Adrenal gland (tissue), 9 donors: ENCODE measurements at regions not wholly inside any gene's neighbourhood (a gene's known extent, or its start where the extent isn't known, plus 50 kb on each side); places are given as distances from the start of the nearest gene placed in this dataset.
"Not testable (repeated sequence)": the region's sequence is repeated elsewhere in the genome, so short reads cannot be mapped to it uniquely, and the experiment has no call there.

Experiments used
- DNase-seq, 7 donors: peaks; one replicate each; pipeline ENCODE4 v3.0.0-alpha.2; 2019 to 2020
- H3K27ac ChIP-seq, 5 donors: fragments of 200-600 bp; sonication (generic) in 4 of 5; 1 replicate in 3 of 5; 2 replicates in 2 of 5; pipeline versions ENCODE4 v1.5.1 to v1.8.0; 2016 to 2020; ENCODE audit warnings: mild to moderate bottlenecking in 1 of 5
- H3K27me3 ChIP-seq: fragments of 200-600 bp; 2 replicates; pipeline ENCODE4 v1.8.0; 2021
- H3K36me3 ChIP-seq, 2 donors: fragments of 200-600 bp; replicated peaks in 1 of 2; 1 replicate in 1 of 2; 2 replicates in 1 of 2; pipeline versions ENCODE4 v1.5.1 to v1.8.0; 2018 to 2022
- H3K4me1 ChIP-seq, 2 donors: fragments of 200-600 bp; replicated peaks in 1 of 2; 1 replicate in 1 of 2; 2 replicates in 1 of 2; pipeline versions ENCODE4 v1.5.1 to v1.8.0; 2018 to 2021
- H3K4me3 ChIP-seq, 4 donors: fragments of 200-600 bp; sonication (generic) in 3 of 4; one replicate each; pipeline ENCODE4 v1.5.1; 2016 to 2018
- H3K9me3 ChIP-seq, 3 donors: fragments of 200-600 bp; sonication (generic) in 1 of 3; replicated peaks in 1 of 3; 1 replicate in 2 of 3; 2 replicates in 1 of 3; pipeline versions ENCODE4 v1.5.1 to v1.8.0; 2016 to 2021
- CTCF ChIP-seq, 6 experiments: fragments of 450-650 bp in 4 of 6; fragments of 200-600 bp in 2 of 6; sonication (generic) in 1 of 6; IDR thresholded peaks; 1 replicate in 5 of 6; 2 replicates in 1 of 6; pipeline versions ENCODE4 v1.5.1 to v1.8.0; 2016 to 2021; ENCODE audit warnings: antibody characterized with exemption in 6 of 6, mild to moderate bottlenecking in 2 of 6, moderate library complexity in 1 of 6
- POLR2A ChIP-seq, 2 donors: fragments of 450-650 bp; IDR thresholded peaks; one replicate each; pipeline ENCODE4 v1.6.1; 2017; ENCODE audit warnings: antibody characterized with exemption in 2 of 2, mild to moderate bottlenecking in 2 of 2, moderate library complexity in 1 of 2
- whole genome bisulfite sequencing, 4 donors: extraction: QIAGEN DNeasy Blood & Tissue Kit in 2 of 4; methylation state at CpG; one replicate each; pipeline versions ENCODE4 v1.1.5 to v1.1.7; 2013 to 2017; 5-methylcytosine and 5-hydroxymethylcytosine counted together
- intact Hi-C, 2 donors: fragments of 100-400 bp; cut with DNase I; formaldehyde crosslinking; loops; one replicate each; pipeline versions ENCODE4 v1.14.1 to v1.15.0; 2022 to 2023
- donor health status: healthy with polysubstance abuse.
- donor health status: Bipolar disorder and iron deficiency.
- donor health status: DM: yes; HTN: yes; CAD: no.
- donor health status: DM: no; HTN: no; CAD: no.
- donor health status: DM: no; HTN: no; CAD: no.

GRCh38 chr13:49859560-49859959, 67.1 kb upstream of the KPNA3 start:
- 35 to 70% (median 50%) methylated on average over 5 of the region's 5 CpGs for WGBS, 4 donors
- peak; percentile 74 to 94 (median 93) for DNase-seq
- peak overlapping the region in 3 of 5 donors; percentile 49 to 91 (median 53) for H3K27ac ChIP-seq

GRCh38 chr13:49858178-49858856, 65.8 kb upstream of the KPNA3 start:
- no peaks in the 10 kb centered on the region for H3K36me3 ChIP-seq
- peak overlapping the region in 4 of 5 donors; percentile 9 to 91 (median 51) for H3K27ac ChIP-seq
- H3K4me1 ChIP-seq = peaks cover 15 to 16% of the 10 kb centered on the region in 2 donors
- TF ChIP-seq POLR2A (IDR thresholded peaks at IDR 0.05) = no peak
- TF ChIP-seq CTCF (IDR thresholded peaks at IDR 0.05) = no peak
- WGBS, 4 donors = 39 to 52% (median 49%) methylated on average over 3 of the region's 3 CpGs
- H3K4me3 ChIP-seq = no peak overlapping the region
- H3K9me3 ChIP-seq = no peaks in the 10 kb centered on the region
- intact Hi-C loops = no loop called here
- peak in 2 of 7 donors; percentile 12 to 42 for DNase-seq
- no peaks in the 10 kb centered on the region for H3K27me3 ChIP-seq

More at GRCh38 chr13:49859560-49859959, 67.1 kb upstream of the KPNA3 start:
- no peaks in the 10 kb centered on the region for H3K27me3 ChIP-seq
- H3K36me3 ChIP-seq = no peaks in the 10 kb centered on the region
- peaks cover 15 to 16% of the 10 kb centered on the region in 2 donors for H3K4me1 ChIP-seq
- no peak overlapping the region for H3K4me3 ChIP-seq
- H3K9me3 ChIP-seq = no peaks in the 10 kb centered on the region
- TF ChIP-seq CTCF (IDR thresholded peaks at IDR 0.05) = no peak
- no peak for TF ChIP-seq POLR2A (IDR thresholded peaks at IDR 0.05)
- intact Hi-C loops = no loop called here

GRCh38 chr13:49855930-49856329, 63.4 kb upstream of the KPNA3 start:
- TF ChIP-seq POLR2A (IDR thresholded peaks at IDR 0.05) (no peak), CTCF (IDR thresholded peaks at IDR 0.05) (no peak)
- no peak overlapping the region for H3K4me3 ChIP-seq
- H3K9me3 ChIP-seq = no peaks in the 10 kb centered on the region
- WGBS, 4 donors = 85 to 91% (median 87%) methylated on average over 4 of the region's 4 CpGs
- peaks cover 15 to 16% of the 10 kb centered on the region in 2 donors for H3K4me1 ChIP-seq
- H3K27me3 ChIP-seq = no peaks in the 10 kb centered on the region
- DNase-seq = no peak
- intact Hi-C loops = no loop called here
- H3K27ac ChIP-seq = no peak overlapping the region
- no peaks in the 10 kb centered on the region for H3K36me3 ChIP-seq

- no peak for DNase-seq
- TF ChIP-seq CTCF (IDR thresholded peaks at IDR 0.05) (no peak), POLR2A (IDR thresholded peaks at IDR 0.05) (no peak)
- WGBS, 4 donors = 70 to 92% (median 79%) methylated on average over 1 of the region's 1 CpG
- no peak overlapping the region for H3K4me3 ChIP-seq
- H3K4me1 ChIP-seq = peaks cover 6% of the 10 kb centered on the region in 2 donors
- H3K9me3 ChIP-seq = no peaks in the 10 kb centered on the region
- intact Hi-C loops = no loop called here
- H3K36me3 ChIP-seq = no peaks in the 10 kb centered on the region
- H3K27me3 ChIP-seq = no peaks in the 10 kb centered on the region
- no peak overlapping the region for H3K27ac ChIP-seq
These were observed 61.1 kb upstream of the KPNA3 start for GRCh38 chr13:49853535-49853934.

GRCh38 chr13:49852460-49852859, 60.0 kb upstream of the KPNA3 start:
- H3K27me3 ChIP-seq, H3K36me3 ChIP-seq, H3K9me3 ChIP-seq, intact Hi-C loops, H3K27ac ChIP-seq, H3K4me1 ChIP-seq, DNase-seq, H3K4me3 ChIP-seq: not testable (repeated sequence)
- 66 to 90% (median 85%) methylated on average over 4 of the region's 4 CpGs for WGBS, 4 donors
